K562 (cell line): ENCODE measurements at regions not wholly inside any gene's neighbourhood (a gene's known extent, or its start where the extent isn't known, plus 50 kb on each side); places are given as distances from the start of the nearest gene placed in this dataset.

ENCODE experiments used
- ATAC-seq: fragments of 200-7000 bp; cut with Tn5 transposase; 3 replicates; pipeline ENCODE4 v1.9.1; 2020; ENCODE audit warnings: moderate library complexity
- BruUV-seq: library from RNA; stranded (reverse); fragments of 400-500 nt; replicated peaks from 2 replicates; lab custom pipeline; 2021; lab: Mats Ljungman, UMichigan
- CTCF ChIA-PET: fragments of 300-600 bp; formaldehyde crosslinking; extraction: SDS; loops from one replicate; lab custom pipeline; 2021; ENCODE audit warnings: low intra/inter-chr PET ratio; lab: Yijun Ruan, JAX
- POLR2A ChIA-PET: fragments of 300-600, 350-650 bp; sonication (Branson Sonifier 250); formaldehyde crosslinking; extraction: SDS; loops from one replicate; lab custom pipeline; 2021; ENCODE audit warnings: antibody characterized with exemption, inconsistent platforms; lab: Yijun Ruan, JAX
- DNase-seq, 4 experiments: peaks; one replicate each; pipeline versions ENCODE4 v3.0.0 to v3.0.0-alpha.2; 2011 to 2018; ENCODE audit warnings: low spot score in 3 of 4, mixed read lengths in 3 of 4; ENCODE audit errors: extremely low read depth in 1 of 4
- FAIRE-seq: peaks from 2 replicates; lab custom pipeline; 2011; peaks lifted over from hg19 to GRCh38; lab: Jason Lieb, UNC
- H2AFZ ChIP-seq: 2 replicates; pipeline ENCODE4 v1.6.0; 2011; ENCODE audit warnings: low read depth, low read length, control low read depth, inconsistent platforms
- H3K27ac ChIP-seq: fragments of 200-600 bp; 3 replicates; pipeline ENCODE4 v1.8.0; 2011; ENCODE audit warnings: low read depth, mild to moderate bottlenecking, control low read depth, inconsistent platforms, low read length, moderate library complexity, mixed read lengths; ENCODE audit errors: extremely low read depth
- H3K27me3 ChIP-seq, 2 experiments: fragments of 300-600 bp in 1 of 2; 2 replicates in 1 of 2; 3 replicates in 1 of 2; pipeline versions ENCODE4 v1.6.0 to v1.8.0; 2011; ENCODE audit warnings: inconsistent platforms in 2 of 2, low read length in 2 of 2, mild to moderate bottlenecking in 1 of 2, mixed read lengths in 1 of 2, moderate library complexity in 1 of 2; ENCODE audit not compliant: control insufficient read depth in 2 of 2, insufficient read depth in 2 of 2
- H3K36me3 ChIP-seq: fragments of 300-600 bp; 3 replicates; pipeline ENCODE4 v1.8.0; 2011; ENCODE audit warnings: mild to moderate bottlenecking, low read length, inconsistent platforms; ENCODE audit not compliant: control insufficient read depth, insufficient read depth
- H3K4me1 ChIP-seq, 2 experiments: fragments of 200-600 bp in 1 of 2; replicated peaks in 1 of 2; 2 replicates in 1 of 2; 3 replicates in 1 of 2; pipeline versions ENCODE4 v1.5.1 to v1.8.0; 2011; ENCODE audit warnings: inconsistent platforms in 2 of 2, low read length in 2 of 2, mild to moderate bottlenecking in 1 of 2, mixed read lengths in 1 of 2, moderate library complexity in 1 of 2; ENCODE audit not compliant: control insufficient read depth in 2 of 2, insufficient read depth in 2 of 2
- H3K4me2 ChIP-seq: 2 replicates; pipeline ENCODE4 v1.6.1; 2011; ENCODE audit warnings: low read length, control low read depth, inconsistent platforms, mixed read lengths; ENCODE audit not compliant: insufficient read depth
- H3K4me3 ChIP-seq: fragments of 200-600 bp; sonication (generic), shearing (Covaris generic); 2 replicates; pipeline ENCODE4 v1.5.1; 2016; ENCODE audit warnings: control low read depth, inconsistent platforms
- H3K79me2 ChIP-seq: fragments of 200-600 bp; 3 replicates; pipeline ENCODE4 v1.8.0; 2011; ENCODE audit warnings: low read length, inconsistent platforms; ENCODE audit not compliant: control insufficient read depth, insufficient read depth
- H3K9ac ChIP-seq, 2 experiments: 2 replicates each; pipeline versions ENCODE4 v1.6.0 to v1.6.1; 2011; ENCODE audit warnings: low read depth in 2 of 2, low read length in 2 of 2, control low read depth in 1 of 2, inconsistent platforms in 1 of 2, mild to moderate bottlenecking in 1 of 2, mixed read lengths in 1 of 2; ENCODE audit not compliant: insufficient read depth in 1 of 2
- H3K9me1 ChIP-seq: one replicate; pipeline ENCODE4 v1.6.0; 2011; ENCODE audit warnings: inconsistent platforms, mild to moderate bottlenecking, low read length, moderate library complexity; ENCODE audit not compliant: control insufficient read depth, insufficient read depth
- H3K9me3 ChIP-seq: replicated peaks from 2 replicates; pipeline ENCODE4 v1.5.1; 2011; ENCODE audit warnings: low read depth, low read length, inconsistent platforms; ENCODE audit not compliant: control insufficient read depth, insufficient read depth
- H4K20me1 ChIP-seq: replicated peaks from 2 replicates; pipeline ENCODE4 v1.6.1; 2011; ENCODE audit warnings: low read length, inconsistent platforms, mixed read lengths; ENCODE audit not compliant: control insufficient read depth, insufficient read depth
- GTF2F1 ChIP-seq: IDR thresholded peaks from 2 replicates; pipeline ENCODE4 v1.6.1; 2011; ENCODE audit warnings: low read depth, low read length, improper control_type of control experiment
- NFE2L1 ChIP-seq: fragments of 450-650 bp; IDR thresholded peaks from 2 replicates; pipeline ENCODE4 v1.6.1; 2016; ENCODE audit warnings: missing genetic modification characterization, low read depth, mild to moderate bottlenecking, missing compliant biosample characterization, moderate library complexity, borderline replicate concordance
- VEZF1 ChIP-seq: fragments of 200-800 bp; sonication (Bioruptor generic); IDR thresholded peaks from 2 replicates; pipeline ENCODE4 v1.6.1; 2017; ENCODE audit warnings: missing genetic modification characterization, missing compliant biosample characterization
- WGBS: fragments of 100-300 bp; shearing (Covaris generic); methylation state at CpG from one replicate; pipeline ENCODE4 v1.1.6; 2016; ENCODE audit warnings: low coverage, mixed read lengths; ENCODE audit not compliant: insufficient coverage; ENCODE audit errors: missing lambda C conversion rate; 5-methylcytosine and 5-hydroxymethylcytosine counted together
- in situ Hi-C: fragments of 300-500 bp; cut with MboI; formaldehyde crosslinking; loops from 4 replicates; pipeline ENCODE4 v1.15.0; 2018; ENCODE audit warnings: inconsistent platforms, mixed read lengths
- intact Hi-C: fragments of 100-400 bp; cut with micrococcal nuclease; formaldehyde crosslinking; loops from 2 replicates; pipeline ENCODE4 v1.14.2; 2022

- intact Hi-C loops (no loop called here), in situ Hi-C loops (loop anchor here (25.0 kb wide), 2 partner anchors 273 to 423 kb away; no protein-coding TSS in a partner anchor)
- H2AFZ ChIP-seq = no peak overlapping the region
- H3K4me3 ChIP-seq = no peak overlapping the region
- no peak overlapping the region for H3K27ac ChIP-seq
- no peaks in the 10 kb centered on the region for H3K36me3 ChIP-seq
- no TSS peak for BruUV-seq
- TF ChIP-seq GTF2F1 = no peak
- H3K9me3 ChIP-seq = no peaks in the 10 kb centered on the region
- H3K27me3 ChIP-seq = no peaks in the 10 kb centered on the region
- no peaks in the 10 kb centered on the region for H3K9me1 ChIP-seq
- POLR2A ChIA-PET = no interaction called here
- H3K79me2 ChIP-seq = no peaks in the 10 kb centered on the region
- no peak overlapping the region for H3K9ac ChIP-seq
- ATAC-seq (no peak), FAIRE-seq (no peak), DNase-seq (no peak)
- H3K4me2 ChIP-seq = no peak overlapping the region
- 0% methylated on average over 1 of the region's 1 CpG for WGBS
- CTCF ChIA-PET = no interaction called here
- H3K4me1 ChIP-seq = no peaks in the 10 kb centered on the region
- no peaks in the 10 kb centered on the region for H4K20me1 ChIP-seq
Measured at GRCh38 chr12:71010143-71010479, 89.6 kb upstream of the PTPRR start.

GRCh38 chr12:71009430-71010142 lies 89.0 kb upstream of the PTPRR start:
- Histone ChIP-seq H4K20me1 (no peaks in the 10 kb centered on the region), H3K9ac (no peak overlapping the region), H3K9me1 (no peaks in the 10 kb centered on the region), H3K4me3 (no peak overlapping the region), H3K9me3 (no peaks in the 10 kb centered on the region), H3K4me2 (no peak overlapping the region), H3K4me1 (no peaks in the 10 kb centered on the region), H3K79me2 (no peaks in the 10 kb centered on the region), H2AFZ (no peak overlapping the region), H3K27me3 (no peaks in the 10 kb centered on the region), H3K36me3 (no peaks in the 10 kb centered on the region), H3K27ac (no peak overlapping the region)
- POLR2A ChIA-PET = no interaction called here
- 0% methylated on average over 6 of the region's 6 CpGs for WGBS
- TF ChIP-seq NFE2L1 (tag) = no peak
- peak; percentile 61; the same call in 1 of the 2 replicates for TF ChIP-seq VEZF1 (CRISPR knock-in tag)
- in situ Hi-C loops (loop anchor here (25.0 kb wide), 2 partner anchors 272 to 422 kb away; no protein-coding TSS in a partner anchor), intact Hi-C loops (no loop called here)
- no peak for ATAC-seq
- CTCF ChIA-PET = no interaction called here
- no TSS peak for BruUV-seq
- DNase-seq = no peak
- FAIRE-seq = no peak
